ENCODE measurements at regions not wholly inside any gene's neighbourhood (a gene's known extent, or its start where the extent isn't known, plus 50 kb on each side); places are given as distances from the start of the nearest gene placed in this dataset.

DNA sequence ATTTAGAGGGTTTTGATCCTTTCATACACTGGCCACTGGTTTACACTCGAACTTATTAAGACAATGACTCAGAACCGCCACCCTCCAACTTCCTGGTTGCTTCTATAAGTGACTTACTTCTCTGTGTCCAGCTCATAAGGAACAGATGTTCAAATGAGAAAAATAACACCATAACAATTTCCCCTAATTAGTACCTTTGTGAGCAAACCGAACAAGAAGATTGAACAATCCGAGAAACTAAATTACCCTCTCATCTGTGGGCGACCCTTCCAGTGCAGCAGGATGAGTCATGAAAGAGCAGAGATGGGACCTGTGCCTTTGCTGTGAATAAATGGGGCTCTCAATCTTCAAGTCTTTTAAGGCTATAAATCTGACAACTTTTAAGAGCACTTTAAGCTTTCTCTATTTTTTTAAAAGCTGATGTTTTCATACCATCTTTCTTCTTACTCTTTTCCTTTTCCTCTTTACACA is 146.8 kb upstream of the RASSF8 start:
- TF ChIP-seq, protein P1, sequence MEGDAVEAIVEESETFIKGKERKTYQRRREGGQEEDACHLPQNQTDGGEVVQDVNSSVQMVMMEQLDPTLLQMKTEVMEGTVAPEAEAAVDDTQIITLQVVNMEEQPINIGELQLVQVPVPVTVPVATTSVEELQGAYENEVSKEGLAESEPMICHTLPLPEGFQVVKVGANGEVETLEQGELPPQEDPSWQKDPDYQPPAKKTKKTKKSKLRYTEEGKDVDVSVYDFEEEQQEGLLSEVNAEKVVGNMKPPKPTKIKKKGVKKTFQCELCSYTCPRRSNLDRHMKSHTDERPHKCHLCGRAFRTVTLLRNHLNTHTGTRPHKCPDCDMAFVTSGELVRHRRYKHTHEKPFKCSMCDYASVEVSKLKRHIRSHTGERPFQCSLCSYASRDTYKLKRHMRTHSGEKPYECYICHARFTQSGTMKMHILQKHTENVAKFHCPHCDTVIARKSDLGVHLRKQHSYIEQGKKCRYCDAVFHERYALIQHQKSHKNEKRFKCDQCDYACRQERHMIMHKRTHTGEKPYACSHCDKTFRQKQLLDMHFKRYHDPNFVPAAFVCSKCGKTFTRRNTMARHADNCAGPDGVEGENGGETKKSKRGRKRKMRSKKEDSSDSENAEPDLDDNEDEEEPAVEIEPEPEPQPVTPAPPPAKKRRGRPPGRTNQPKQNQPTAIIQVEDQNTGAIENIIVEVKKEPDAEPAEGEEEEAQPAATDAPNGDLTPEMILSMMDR (IDR thresholded peaks at IDR 0.05): no peak
- no peak for TF ChIP-seq POLR2A (IDR thresholded peaks at IDR 0.05)
